ENCODE measurements at regions not wholly inside any gene's neighbourhood (a gene's known extent, or its start where the extent isn't known, plus 50 kb on each side); places are given as distances from the start of the nearest gene placed in this dataset.

DNA sequence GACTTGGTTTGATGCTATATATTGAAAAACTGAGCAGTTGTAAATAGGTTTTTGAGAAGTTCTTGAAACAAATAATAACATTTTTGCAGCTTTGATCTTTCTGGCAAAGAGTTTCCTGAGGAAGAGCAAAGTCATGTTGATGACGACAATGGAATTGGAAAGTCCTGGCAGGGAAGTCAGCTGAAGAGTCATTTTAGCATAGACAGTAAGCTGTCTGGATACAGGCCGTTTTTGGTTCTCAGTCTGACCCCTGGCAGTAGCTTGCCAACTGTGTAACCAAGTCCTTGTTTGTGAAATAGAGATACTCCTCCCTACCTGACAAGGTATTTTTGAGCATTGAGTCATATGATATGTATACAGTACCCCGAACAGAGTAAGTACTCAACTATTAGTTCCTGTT is 193.3 kb downstream of the C11orf91 start:
- 73 to 80% (median 77%) methylated on average over 3 of the region's 3 CpGs for WGBS, 4 donors
- Histone ChIP-seq H3K9me3 (replicated peaks in 1 of 3) (no peaks in the 10 kb centered on the region), H3K4me1 (replicated peaks in 1 of 2) (no peaks in the 10 kb centered on the region), H3K36me3 (replicated peaks in 1 of 2) (no peaks in the 10 kb centered on the region), H3K4me3 (no peak overlapping the region), H3K27ac (no peak overlapping the region), H3K27me3 (no peaks in the 10 kb centered on the region)
- no peak for DNase-seq
- no peak for TF ChIP-seq POLR2A (IDR thresholded peaks at IDR 0.05)
- TF ChIP-seq, protein P1, sequence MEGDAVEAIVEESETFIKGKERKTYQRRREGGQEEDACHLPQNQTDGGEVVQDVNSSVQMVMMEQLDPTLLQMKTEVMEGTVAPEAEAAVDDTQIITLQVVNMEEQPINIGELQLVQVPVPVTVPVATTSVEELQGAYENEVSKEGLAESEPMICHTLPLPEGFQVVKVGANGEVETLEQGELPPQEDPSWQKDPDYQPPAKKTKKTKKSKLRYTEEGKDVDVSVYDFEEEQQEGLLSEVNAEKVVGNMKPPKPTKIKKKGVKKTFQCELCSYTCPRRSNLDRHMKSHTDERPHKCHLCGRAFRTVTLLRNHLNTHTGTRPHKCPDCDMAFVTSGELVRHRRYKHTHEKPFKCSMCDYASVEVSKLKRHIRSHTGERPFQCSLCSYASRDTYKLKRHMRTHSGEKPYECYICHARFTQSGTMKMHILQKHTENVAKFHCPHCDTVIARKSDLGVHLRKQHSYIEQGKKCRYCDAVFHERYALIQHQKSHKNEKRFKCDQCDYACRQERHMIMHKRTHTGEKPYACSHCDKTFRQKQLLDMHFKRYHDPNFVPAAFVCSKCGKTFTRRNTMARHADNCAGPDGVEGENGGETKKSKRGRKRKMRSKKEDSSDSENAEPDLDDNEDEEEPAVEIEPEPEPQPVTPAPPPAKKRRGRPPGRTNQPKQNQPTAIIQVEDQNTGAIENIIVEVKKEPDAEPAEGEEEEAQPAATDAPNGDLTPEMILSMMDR (IDR thresholded peaks at IDR 0.05) = no peak
- intact Hi-C loops (cut with DNase I) = no loop called here

DNA sequence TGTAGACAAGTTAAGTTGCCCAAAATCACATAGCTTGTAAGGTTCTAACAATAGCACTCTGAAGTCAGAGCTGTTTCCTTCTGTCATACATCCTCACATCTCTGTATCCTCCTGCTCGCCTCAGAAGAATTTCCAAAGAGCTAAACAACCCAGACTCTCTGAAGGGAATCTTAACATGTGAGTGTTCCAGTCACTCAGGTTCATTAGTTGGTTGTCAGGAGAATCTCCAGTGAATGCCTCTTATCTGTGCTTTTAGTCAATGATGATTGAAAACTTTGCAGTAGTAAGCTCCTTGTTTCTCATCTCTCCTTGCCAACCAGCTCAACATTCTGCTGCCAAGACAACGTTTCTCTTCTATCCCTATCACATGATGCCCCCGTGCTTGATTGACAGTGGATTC is 195.5 kb downstream of the C11orf91 start:
- Histone ChIP-seq H3K4me1 (replicated peaks in 1 of 2) (no peaks in the 10 kb centered on the region), H3K4me3 (no peak overlapping the region), H3K27me3 (no peaks in the 10 kb centered on the region), H3K27ac (no peak overlapping the region), H3K36me3 (replicated peaks in 1 of 2) (no peaks in the 10 kb centered on the region), H3K9me3 (replicated peaks in 1 of 3) (no peaks in the 10 kb centered on the region)
- WGBS, 4 donors = 55 to 67% (median 63%) methylated on average over 3 of the region's 3 CpGs
- intact Hi-C loops (cut with DNase I) = no loop called here
- no peak for DNase-seq
- TF ChIP-seq POLR2A (IDR thresholded peaks at IDR 0.05) = no peak
- TF ChIP-seq, protein P1 (IDR thresholded peaks at IDR 0.05) = no peak

DNA sequence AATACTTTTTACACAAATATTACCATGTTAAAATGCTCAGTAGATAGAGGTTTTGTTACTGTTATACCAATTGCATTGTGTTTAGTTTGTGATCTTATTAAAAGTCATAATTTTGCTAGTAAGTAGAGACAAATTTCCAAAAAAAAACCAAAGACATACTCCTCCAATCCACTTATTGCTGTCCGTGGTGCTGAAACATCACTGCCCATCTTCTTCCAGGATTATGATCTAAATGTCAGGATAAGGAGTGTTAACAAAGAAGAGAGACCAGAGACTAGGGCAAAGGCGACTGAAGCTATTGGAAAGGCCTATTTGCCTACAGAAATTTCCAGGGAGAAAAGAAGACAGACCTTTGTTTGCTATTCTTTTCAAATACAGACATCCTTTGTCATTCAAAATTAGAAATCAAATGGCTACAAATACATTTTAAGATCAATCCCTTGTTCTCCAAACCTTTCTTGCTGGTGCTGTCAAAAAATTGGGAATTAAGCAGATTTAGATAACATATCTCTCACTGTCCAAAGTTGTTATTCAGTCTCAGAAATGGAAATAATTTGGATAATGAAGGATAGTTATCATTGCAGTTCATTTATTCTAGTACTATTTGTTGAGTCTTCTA is 199.7 kb downstream of the C11orf91 start:
- Histone ChIP-seq H3K27ac (no peak overlapping the region), H3K36me3 (replicated peaks in 1 of 2) (no peaks in the 10 kb centered on the region), H3K9me3 (replicated peaks in 1 of 3) (no peaks in the 10 kb centered on the region), H3K4me1 (replicated peaks in 1 of 2) (no peaks in the 10 kb centered on the region), H3K27me3 (no peaks in the 10 kb centered on the region), H3K4me3 (no peak overlapping the region)
- TF ChIP-seq, protein P1 (IDR thresholded peaks at IDR 0.05) = no peak
- TF ChIP-seq POLR2A (IDR thresholded peaks at IDR 0.05) = no peak
- DNase-seq = peak in 5 of 7 donors; percentile 36 to 63 (median 46)
- intact Hi-C loops (cut with DNase I) = no loop called here
- 13 to 21% (median 20%) methylated on average over 2 of the region's 2 CpGs for WGBS, 4 donors

DNA sequence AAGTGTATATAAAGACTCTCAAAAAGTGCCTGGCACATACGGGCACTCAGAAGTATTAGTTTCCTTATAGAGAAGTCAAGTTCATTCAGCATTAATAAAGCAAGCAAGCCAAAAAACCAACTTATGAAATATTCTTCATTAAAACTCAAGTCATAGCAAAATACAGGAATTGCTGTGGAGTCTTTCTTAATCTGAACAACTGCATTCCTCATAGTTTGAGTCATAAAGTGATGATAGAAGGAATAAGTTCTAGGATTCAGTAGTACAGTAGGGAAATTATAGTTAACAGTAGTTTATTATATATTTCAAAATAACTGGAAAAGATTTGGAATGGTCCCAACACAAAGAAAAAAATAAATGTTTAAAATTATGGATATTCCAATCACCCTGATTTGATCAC is 200.3 kb downstream of the C11orf91 start:
- H3K4me3 ChIP-seq = no peak overlapping the region
- no peak overlapping the region for H3K27ac ChIP-seq
- no peaks in the 10 kb centered on the region for H3K9me3 ChIP-seq (replicated peaks in 1 of 3)
- no peaks in the 10 kb centered on the region for H3K36me3 ChIP-seq (replicated peaks in 1 of 2)
- H3K4me1 ChIP-seq (replicated peaks in 1 of 2) = no peaks in the 10 kb centered on the region
- TF ChIP-seq POLR2A (IDR thresholded peaks at IDR 0.05) = no peak
- TF ChIP-seq, protein P1 (IDR thresholded peaks at IDR 0.05) = no peak
- no peak for DNase-seq
- intact Hi-C loops (cut with DNase I) = no loop called here
- WGBS, 4 donors = 76 to 89% (median 82%) methylated on average over 1 of the region's 1 CpG
- no peaks in the 10 kb centered on the region for H3K27me3 ChIP-seq

Data from adrenal gland (tissue), 9 donors.